Activated naive CD4-positive, alpha-beta T cell treated with Interleukin-2 at 50 U/mL for 16 hours (primary cell): ENCODE measurements at regions not wholly inside any gene's neighbourhood (a gene's known extent, or its start where the extent isn't known, plus 50 kb on each side); places are given as distances from the start of the nearest gene placed in this dataset.

ENCODE experiments used
- DNase-seq: peaks from one replicate; pipeline ENCODE4 v3.0.0-alpha.2; 2020

GRCh38 chr13:58051807-58052375 lies 420.3 kb downstream of the PCDH17 start:
- DNase-seq = no peak

- no peak for DNase-seq
Observed at GRCh38 chr13:58056426-58056825, 424.9 kb downstream of the PCDH17 start.

- no peak for DNase-seq
Observed at GRCh38 chr13:58059624-58060023, 428.1 kb downstream of the PCDH17 start.

- DNase-seq = no peak
Observed at GRCh38 chr13:58080806-58081205, 449.3 kb downstream of the PCDH17 start.

- no peak for DNase-seq
Observed at GRCh38 chr13:58081301-58081820, 449.8 kb downstream of the PCDH17 start.

- no peak for DNase-seq
Observed at GRCh38 chr13:58083064-58083463, 451.5 kb downstream of the PCDH17 start.

- DNase-seq = no peak
Observed at GRCh38 chr13:58085274-58085673, 453.7 kb downstream of the PCDH17 start.

- DNase-seq = no peak
Observed at GRCh38 chr13:58085819-58086218, 454.3 kb downstream of the PCDH17 start.

GRCh38 chr13:58087566-58087965 lies 456.0 kb downstream of the PCDH17 start:
- DNase-seq = no peak

GRCh38 chr13:58093394-58093793 lies 461.9 kb downstream of the PCDH17 start:
- DNase-seq = no peak

- no peak for DNase-seq
Observed at GRCh38 chr13:58097831-58098230, 466.3 kb downstream of the PCDH17 start.

- DNase-seq = no peak
Observed at GRCh38 chr13:58119351-58119750, 487.8 kb downstream of the PCDH17 start.

GRCh38 chr13:58119804-58120203 lies 488.3 kb downstream of the PCDH17 start:
- no peak for DNase-seq

- DNase-seq = no peak
Observed at GRCh38 chr13:58126496-58126895, 495.0 kb downstream of the PCDH17 start.

- DNase-seq = no peak
Observed at GRCh38 chr13:58134012-58134411, 502.5 kb downstream of the PCDH17 start.

- DNase-seq = no peak
Observed at GRCh38 chr13:58134525-58134924, 503.0 kb downstream of the PCDH17 start.

- DNase-seq = no peak
Observed at GRCh38 chr13:58142952-58143351, 511.4 kb downstream of the PCDH17 start.

GRCh38 chr13:58144616-58145015 lies 513.1 kb downstream of the PCDH17 start:
- DNase-seq = no peak

- no peak for DNase-seq
Observed at GRCh38 chr13:58151452-58151851, 519.9 kb downstream of the PCDH17 start.

- no peak for DNase-seq
Observed at GRCh38 chr13:58160980-58161379, 529.4 kb downstream of the PCDH17 start.

- no peak for DNase-seq
Observed at GRCh38 chr13:58165617-58166016, 534.1 kb downstream of the PCDH17 start.

GRCh38 chr13:58181111-58181510 lies 549.6 kb downstream of the PCDH17 start:
- DNase-seq = no peak

GRCh38 chr13:58187881-58188280 lies 556.3 kb downstream of the PCDH17 start:
- no peak for DNase-seq

- no peak for DNase-seq
Observed at GRCh38 chr13:58190577-58190976, 559.0 kb downstream of the PCDH17 start.

- no peak for DNase-seq
Observed at GRCh38 chr13:58191754-58192153, 560.2 kb downstream of the PCDH17 start.
